HG03442 (cell line): ENCODE measurements at regions not wholly inside any gene's neighbourhood (a gene's known extent, or its start where the extent isn't known, plus 50 kb on each side); places are given as distances from the start of the nearest gene placed in this dataset.

Experiments used
- ATAC-seq: cut with Tn5 transposase; IDR thresholded peaks from one replicate; pipeline ENCODE4 v1.9.1; 2021; ENCODE audit warnings: mild to moderate bottlenecking, moderate library complexity; ENCODE audit not compliant: unreplicated experiment

GRCh38 chr18:66687635-66688034 is 83.7 kb upstream of the CDH19 start:
- no peak for ATAC-seq

- ATAC-seq = no peak
Observed at GRCh38 chr18:66682855-66683322, 79.0 kb upstream of the CDH19 start.

- ATAC-seq = no peak
Observed at GRCh38 chr18:66676699-66677098, 72.8 kb upstream of the CDH19 start.

- ATAC-seq = no peak
Observed at GRCh38 chr18:66674286-66674685, 70.4 kb upstream of the CDH19 start.

- no peak for ATAC-seq
Observed at GRCh38 chr18:66668706-66669105, 64.8 kb upstream of the CDH19 start.

GRCh38 chr18:66662632-66663031 is 58.7 kb upstream of the CDH19 start:
- no peak for ATAC-seq

- no peak for ATAC-seq
Observed at GRCh38 chr18:66655407-66655806, 51.5 kb upstream of the CDH19 start.
